Stomach (tissue), 4 donors: ENCODE measurements at regions not wholly inside any gene's neighbourhood (a gene's known extent, or its start where the extent isn't known, plus 50 kb on each side); places are given as distances from the start of the nearest gene placed in this dataset.

ENCODE experiments used
- CTCF ChIP-seq, 7 experiments: fragments of 450-650 bp in 4 of 7; fragments of 200-600 bp in 3 of 7; sonication (generic) in 3 of 7; IDR thresholded peaks; one replicate each; pipeline ENCODE4 v1.5.1; 2016 to 2019; ENCODE audit warnings: antibody characterized with exemption in 7 of 7, control low read depth in 2 of 7, mild to moderate bottlenecking in 1 of 7
- POLR2A ChIP-seq, 4 donors: fragments of 450-650 bp; IDR thresholded peaks; one replicate each; pipeline ENCODE4 v1.6.1; 2016; ENCODE audit warnings: antibody characterized with exemption in 4 of 4, control low read depth in 2 of 4, mild to moderate bottlenecking in 1 of 4, moderate library complexity in 1 of 4

GRCh38 chr14:54232735-54233134 is 164.1 kb upstream of the CDKN3 start:
- TF ChIP-seq CTCF (IDR thresholded peaks at IDR 0.05) (no peak), POLR2A (IDR thresholded peaks at IDR 0.05) (no peak)
